HepG2 (cell line): ENCODE measurements at regions not wholly inside any gene's neighbourhood (a gene's known extent, or its start where the extent isn't known, plus 50 kb on each side); places are given as distances from the start of the nearest gene placed in this dataset.

ENCODE experiments used
- ATAC-seq: fragments of 200-7000 bp; cut with Tn5 transposase; 3 replicates; pipeline ENCODE4 v1.9.1; 2020; ENCODE audit warnings: mild to moderate bottlenecking, moderate library complexity
- BruUV-seq: library from RNA; stranded (reverse); fragments of 400-500 nt; replicated peaks from 2 replicates; lab custom pipeline; 2021; lab: Mats Ljungman, UMichigan
- CTCF ChIA-PET: fragments of 300-600 bp; formaldehyde crosslinking; extraction: SDS; loops from one replicate; lab custom pipeline; 2021; ENCODE audit warnings: low total read pairs, inconsistent platforms, low intra/inter-chr PET ratio; lab: Yijun Ruan, JAX
- POLR2A ChIA-PET: fragments of 350-600 bp; sonication (Branson Sonifier 250); formaldehyde crosslinking; loops from one replicate; lab custom pipeline; 2020; ENCODE audit warnings: antibody characterized with exemption, inconsistent platforms; lab: Yijun Ruan, JAX
- DNase-seq: peaks from one replicate; pipeline ENCODE4 v3.0.0-alpha.2; 2015; ENCODE audit warnings: low spot score
- FAIRE-seq: peaks from 3 replicates; lab custom pipeline; 2011; peaks lifted over from hg19 to GRCh38; lab: Jason Lieb, UNC
- H2AFZ ChIP-seq: one replicate; pipeline ENCODE4 v1.6.1; 2011; ENCODE audit warnings: low read length, inconsistent platforms
- H3K27ac ChIP-seq: fragments of 300-600 bp; 3 replicates; pipeline ENCODE4 v1.8.0; 2011; ENCODE audit warnings: mixed run types, mild to moderate bottlenecking, mixed read lengths, low read length, inconsistent platforms; ENCODE audit not compliant: insufficient read depth; ENCODE audit errors: extremely low read length
- H3K27me3 ChIP-seq, 2 experiments: fragments of 200-600 bp in 1 of 2; 2 replicates in 1 of 2; 3 replicates in 1 of 2; pipeline versions ENCODE4 v1.6.0 to v1.8.0; 2011; ENCODE audit warnings: low read length in 2 of 2, mild to moderate bottlenecking in 2 of 2, moderate library complexity in 2 of 2, inconsistent platforms in 1 of 2; ENCODE audit not compliant: insufficient read depth in 2 of 2, control insufficient read depth in 1 of 2
- H3K36me3 ChIP-seq, 2 experiments: fragments of 200-600 bp in 1 of 2; replicated peaks in 1 of 2; 2 replicates in 1 of 2; 3 replicates in 1 of 2; pipeline versions ENCODE4 v1.5.1 to v1.8.0; 2011; ENCODE audit warnings: low read length in 2 of 2, inconsistent platforms in 1 of 2; ENCODE audit not compliant: insufficient read depth in 2 of 2, control insufficient read depth in 1 of 2
- H3K4me1 ChIP-seq: 2 replicates; pipeline ENCODE4 v1.5.1; 2012; ENCODE audit warnings: low read length, inconsistent platforms; ENCODE audit not compliant: insufficient read depth
- H3K4me2 ChIP-seq: 2 replicates; pipeline ENCODE4 v1.6.0; 2011; ENCODE audit warnings: low read depth, low read length, inconsistent platforms
- H3K4me3 ChIP-seq, 3 experiments: fragments of 200-600 bp in 1 of 3; sonication (generic), shearing (Covaris generic) in 1 of 3; replicated peaks in 1 of 3; 2 replicates each; pipeline ENCODE4 v1.5.1; 2011 to 2016; ENCODE audit warnings: low read length in 3 of 3, inconsistent platforms in 2 of 3, low read depth in 2 of 3, mild to moderate bottlenecking in 2 of 3, control low read depth in 1 of 3, mixed read lengths in 1 of 3; ENCODE audit not compliant: insufficient read depth in 1 of 3
- H3K79me2 ChIP-seq: one replicate; pipeline ENCODE4 v1.6.1; 2011; ENCODE audit warnings: low read length, inconsistent platforms; ENCODE audit not compliant: insufficient read depth
- H3K9ac ChIP-seq: 2 replicates; pipeline ENCODE4 v1.6.0; 2011; ENCODE audit warnings: mild to moderate bottlenecking, low read depth, low read length, inconsistent platforms; ENCODE audit not compliant: insufficient read depth
- H3K9me3 ChIP-seq: 2 replicates; pipeline ENCODE4 v1.5.1; 2012; ENCODE audit warnings: mild to moderate bottlenecking, low read length
- H4K20me1 ChIP-seq: 2 replicates; pipeline ENCODE4 v1.6.0; 2011; ENCODE audit warnings: inconsistent platforms, mild to moderate bottlenecking, low read length, moderate library complexity; ENCODE audit not compliant: insufficient read depth
- ARHGAP35 ChIP-seq: sonication (generic); formaldehyde crosslinking; IDR thresholded peaks from 2 replicates; pipeline ENCODE4 v1.9.0; 2022; ENCODE audit warnings: mild to moderate bottlenecking, inconsistent platforms, moderate library complexity, missing genetic modification reagents, borderline replicate concordance
- CENPX ChIP-seq: sonication (generic); formaldehyde crosslinking; IDR thresholded peaks from 2 replicates; pipeline ENCODE4 v1.9.0; 2021; ENCODE audit warnings: mild to moderate bottlenecking, missing genetic modification reagents, moderate library complexity
- HMGXB4 ChIP-seq, 2 experiments: sonication (generic) in 1 of 2; formaldehyde crosslinking in 1 of 2; IDR thresholded peaks; 2 replicates each; pipeline versions ENCODE4 v1.4.0 to v1.6.1; 2018 to 2020; ENCODE audit warnings: missing genetic modification reagents in 2 of 2, borderline replicate concordance in 1 of 2, low read depth in 1 of 2, mild to moderate bottlenecking in 1 of 2, missing biosample characterization in 1 of 2
- JDP2 ChIP-seq: sonication (generic); formaldehyde crosslinking; IDR thresholded peaks from 2 replicates; pipeline ENCODE4 v1.8.1; 2022; ENCODE audit warnings: missing genetic modification reagents, borderline replicate concordance
- MAFF ChIP-seq: IDR thresholded peaks from 2 replicates; pipeline ENCODE4 v1.6.1; 2011; ENCODE audit warnings: low read depth, low read length, improper control_type of control experiment
- MAFK ChIP-seq, 2 experiments: IDR thresholded peaks in 1 of 2; conservative IDR thresholded peaks in 1 of 2; 2 replicates each; pipeline ENCODE4 v1.6.1; 2011; ENCODE audit warnings: improper control_type of control experiment in 2 of 2, low read length in 2 of 2
- PAXIP1 ChIP-seq: sonication (generic); formaldehyde crosslinking; conservative IDR thresholded peaks from 2 replicates; pipeline ENCODE4 v1.4.0; 2020; ENCODE audit warnings: mild to moderate bottlenecking, missing genetic modification reagents, moderate library complexity
- ZNF674 ChIP-seq: sonication (generic); formaldehyde crosslinking; IDR thresholded peaks from 2 replicates; pipeline ENCODE4 v1.5.0; 2020; ENCODE audit warnings: low read depth, mild to moderate bottlenecking, missing genetic modification reagents
- WGBS: methylation state at CpG from one replicate; pipeline ENCODE4 v1.1.6; 2017; ENCODE audit warnings: low lambda C conversion rate; 5-methylcytosine and 5-hydroxymethylcytosine counted together
- in situ Hi-C: cut with HindIII; loops from 2 replicates; pipeline ENCODE4 v1.10.0; 2017; ENCODE audit warnings: low pct_unique_long_range_greater_than_20kb; ENCODE audit not compliant: extremely low pct_ligation_motif_present
- intact Hi-C: fragments of 100-400 bp; cut with micrococcal nuclease; formaldehyde crosslinking; loops from one replicate; pipeline ENCODE4 v1.10.0; 2022; ENCODE audit not compliant: unreplicated experiment

GRCh38 chr10:36519909-36520308 is 605.5 kb upstream of the ANKRD30A start:
- no peak for FAIRE-seq
- ATAC-seq = no peak
- Histone ChIP-seq H3K4me1 (no peaks in the 10 kb centered on the region), H3K27me3 (no peaks in the 10 kb centered on the region), H3K4me2 (no peak overlapping the region), H4K20me1 (no peaks in the 10 kb centered on the region), H2AFZ (no peak overlapping the region), H3K27ac (no peak overlapping the region), H3K9me3 (no peaks in the 10 kb centered on the region), H3K79me2 (no peaks in the 10 kb centered on the region), H3K9ac (no peak overlapping the region), H3K4me3 (no peak overlapping the region), H3K36me3 (no peaks in the 10 kb centered on the region)
- intact Hi-C loops (no loop called here), in situ Hi-C loops (no loop called here)
- ChIA-PET POLR2A (no interaction called here), CTCF (no interaction called here)
- WGBS = 5% methylated on average over 1 of the region's 1 CpG
- no TSS peak for BruUV-seq
- no peak for TF ChIP-seq PAXIP1 (CRISPR knock-in tag)
- no peak for TF ChIP-seq CENPX (CRISPR knock-in tag)
- no peak for TF ChIP-seq HMGXB4 (CRISPR knock-in tag; IDR thresholded peaks at IDR 0.05; ENCODE audit: borderline replicate concordance in 1 of 2, low read depth in 1 of 2)
- TF ChIP-seq MAFK (conservative IDR thresholded peaks at IDR 0.05 in 1 of 2, IDR thresholded peaks at IDR 0.05 in 1 of 2; ENCODE audit: low read length in 2 of 2) = peak; percentile 70 to 74
- TF ChIP-seq JDP2 (CRISPR knock-in tag) = no peak
- no peak for TF ChIP-seq ARHGAP35 (CRISPR knock-in tag)
- peak; percentile 62; the same call in 1 of the 2 replicates for TF ChIP-seq MAFF
- TF ChIP-seq ZNF674 (CRISPR knock-in tag) = no peak
- no peak for DNase-seq
